ENCODE measurements at regions not wholly inside any gene's neighbourhood (a gene's known extent, or its start where the extent isn't known, plus 50 kb on each side); places are given as distances from the start of the nearest gene placed in this dataset.

DNA sequence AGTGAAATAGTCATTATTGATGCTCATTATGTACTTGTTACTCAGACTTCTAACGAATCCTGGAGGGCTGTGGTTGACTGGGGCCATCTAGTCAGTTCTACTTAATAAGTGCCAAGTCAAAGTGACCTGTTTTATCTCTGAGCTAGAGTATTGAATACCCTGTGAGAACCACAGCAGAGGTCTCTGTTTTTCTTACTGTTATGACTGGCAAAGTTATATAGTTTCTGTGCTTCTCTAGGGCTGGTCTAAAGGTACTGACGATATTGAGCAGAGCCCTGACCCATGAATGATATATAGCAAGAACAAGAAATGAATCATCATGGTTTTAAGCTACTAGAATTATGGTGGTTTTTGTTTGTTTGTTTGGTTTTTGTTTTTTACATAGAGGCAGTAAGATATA lies 555.8 kb downstream of the PLA2G4A start:
- no peak overlapping the region for H3K4me3 ChIP-seq (ENCODE audit: low read depth, low read length)
- TF ChIP-seq, protein P1, sequence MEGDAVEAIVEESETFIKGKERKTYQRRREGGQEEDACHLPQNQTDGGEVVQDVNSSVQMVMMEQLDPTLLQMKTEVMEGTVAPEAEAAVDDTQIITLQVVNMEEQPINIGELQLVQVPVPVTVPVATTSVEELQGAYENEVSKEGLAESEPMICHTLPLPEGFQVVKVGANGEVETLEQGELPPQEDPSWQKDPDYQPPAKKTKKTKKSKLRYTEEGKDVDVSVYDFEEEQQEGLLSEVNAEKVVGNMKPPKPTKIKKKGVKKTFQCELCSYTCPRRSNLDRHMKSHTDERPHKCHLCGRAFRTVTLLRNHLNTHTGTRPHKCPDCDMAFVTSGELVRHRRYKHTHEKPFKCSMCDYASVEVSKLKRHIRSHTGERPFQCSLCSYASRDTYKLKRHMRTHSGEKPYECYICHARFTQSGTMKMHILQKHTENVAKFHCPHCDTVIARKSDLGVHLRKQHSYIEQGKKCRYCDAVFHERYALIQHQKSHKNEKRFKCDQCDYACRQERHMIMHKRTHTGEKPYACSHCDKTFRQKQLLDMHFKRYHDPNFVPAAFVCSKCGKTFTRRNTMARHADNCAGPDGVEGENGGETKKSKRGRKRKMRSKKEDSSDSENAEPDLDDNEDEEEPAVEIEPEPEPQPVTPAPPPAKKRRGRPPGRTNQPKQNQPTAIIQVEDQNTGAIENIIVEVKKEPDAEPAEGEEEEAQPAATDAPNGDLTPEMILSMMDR (IDR thresholded peaks at IDR 0.05; ENCODE audit: borderline replicate concordance, insufficient read depth, low read depth, low read length), result no peak

DNA sequence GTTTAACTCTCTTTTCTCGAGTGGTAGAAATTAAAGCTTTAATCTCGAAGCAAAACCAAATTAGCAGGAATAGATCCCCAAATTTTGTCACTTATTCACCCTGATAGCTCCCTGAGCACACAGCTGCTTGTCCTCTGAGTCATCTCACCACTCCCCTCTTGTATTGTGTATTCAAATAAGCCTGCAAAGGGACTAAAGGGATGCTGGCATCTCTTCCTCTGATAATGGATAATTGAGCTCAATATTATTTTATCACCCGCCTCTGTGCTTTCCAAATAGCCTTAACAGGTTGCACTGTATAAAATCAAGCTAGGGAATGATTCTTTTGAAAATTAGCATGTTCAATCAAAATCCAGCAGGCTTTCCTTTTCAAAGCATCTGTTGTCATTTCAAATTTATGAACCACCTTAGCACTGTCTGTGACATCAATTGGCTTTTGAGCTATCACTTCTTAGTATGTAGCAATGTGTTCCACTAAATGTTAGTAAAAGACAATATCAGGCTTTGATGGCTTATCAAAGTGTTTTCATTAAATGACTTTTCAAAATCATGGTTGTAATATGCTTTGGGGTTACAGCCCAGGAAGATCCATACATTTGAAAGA lies 561.6 kb downstream of the PLA2G4A start:
- TF ChIP-seq, protein P1 (IDR thresholded peaks at IDR 0.05; ENCODE audit: borderline replicate concordance, insufficient read depth, low read depth, low read length), result no peak
- no peak overlapping the region for H3K4me3 ChIP-seq (ENCODE audit: low read depth, low read length)

DNA sequence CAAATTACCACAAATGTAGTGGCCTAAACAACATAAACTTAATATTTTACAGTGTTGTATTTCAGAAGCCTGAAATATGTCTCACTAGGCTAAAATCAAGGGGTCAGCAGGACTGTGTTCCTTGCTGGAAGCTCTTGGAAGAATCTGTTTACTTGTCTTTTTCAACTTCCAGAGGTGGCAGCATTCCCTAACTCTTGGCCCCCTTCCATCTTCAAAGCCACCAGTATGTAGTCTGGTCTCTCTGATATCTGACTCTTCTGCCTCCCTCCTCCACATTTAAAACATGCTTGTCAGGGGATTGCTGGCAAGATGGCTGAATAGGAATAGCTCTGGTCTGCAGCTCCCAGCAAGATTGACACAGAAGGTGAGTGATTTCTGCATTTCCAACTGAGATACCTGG lies 567.5 kb downstream of the PLA2G4A start:
- TF ChIP-seq, protein P1 (IDR thresholded peaks at IDR 0.05; ENCODE audit: borderline replicate concordance, insufficient read depth, low read depth, low read length), result no peak
- H3K4me3 ChIP-seq (ENCODE audit: low read depth, low read length), result no peak overlapping the region

DNA sequence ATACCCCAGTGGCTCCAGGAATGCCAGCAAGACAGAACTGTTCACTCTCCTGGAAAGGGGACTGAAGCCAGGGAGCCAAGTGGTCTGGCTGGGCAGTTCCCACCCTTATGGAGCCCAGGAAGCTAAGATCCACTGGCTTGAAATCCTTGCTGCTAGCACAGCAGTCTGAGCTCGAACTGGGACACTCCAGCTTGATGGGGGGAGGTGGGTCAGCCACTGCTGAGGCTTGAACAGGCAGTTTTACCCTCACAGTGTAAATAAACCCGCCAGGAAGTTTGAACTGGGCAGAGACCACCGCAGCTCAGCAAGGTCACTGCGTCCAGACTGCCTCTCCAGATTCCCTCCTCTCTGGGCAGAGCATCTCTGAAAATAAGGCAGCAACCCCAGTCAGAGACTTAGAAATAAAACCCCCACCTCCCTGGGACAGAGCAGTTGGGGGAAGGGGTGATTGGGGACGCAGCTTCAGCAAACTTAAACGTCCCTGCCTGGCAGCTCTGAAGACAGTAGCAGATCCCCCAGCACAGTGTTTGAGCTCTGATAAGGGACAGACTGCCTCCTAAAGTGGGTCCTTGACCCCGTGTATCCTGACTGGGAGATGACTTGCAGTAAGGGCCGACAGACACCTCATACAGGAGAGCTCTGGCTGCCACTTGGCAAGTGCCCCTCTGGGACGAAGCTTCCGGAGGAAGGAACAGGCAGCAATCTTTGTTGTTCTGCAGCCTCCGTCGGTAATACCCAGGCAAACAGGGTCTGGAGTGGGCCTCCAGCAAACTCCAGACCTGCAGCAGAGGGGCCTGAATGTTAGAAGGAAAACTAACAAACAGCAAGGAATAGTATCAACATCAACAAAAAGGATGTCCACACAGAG lies 568.4 kb downstream of the PLA2G4A start:
- TF ChIP-seq, protein P1 (IDR thresholded peaks at IDR 0.05; ENCODE audit: borderline replicate concordance, insufficient read depth, low read depth, low read length), result no peak
- no peak overlapping the region for H3K4me3 ChIP-seq (ENCODE audit: low read depth, low read length)

DNA sequence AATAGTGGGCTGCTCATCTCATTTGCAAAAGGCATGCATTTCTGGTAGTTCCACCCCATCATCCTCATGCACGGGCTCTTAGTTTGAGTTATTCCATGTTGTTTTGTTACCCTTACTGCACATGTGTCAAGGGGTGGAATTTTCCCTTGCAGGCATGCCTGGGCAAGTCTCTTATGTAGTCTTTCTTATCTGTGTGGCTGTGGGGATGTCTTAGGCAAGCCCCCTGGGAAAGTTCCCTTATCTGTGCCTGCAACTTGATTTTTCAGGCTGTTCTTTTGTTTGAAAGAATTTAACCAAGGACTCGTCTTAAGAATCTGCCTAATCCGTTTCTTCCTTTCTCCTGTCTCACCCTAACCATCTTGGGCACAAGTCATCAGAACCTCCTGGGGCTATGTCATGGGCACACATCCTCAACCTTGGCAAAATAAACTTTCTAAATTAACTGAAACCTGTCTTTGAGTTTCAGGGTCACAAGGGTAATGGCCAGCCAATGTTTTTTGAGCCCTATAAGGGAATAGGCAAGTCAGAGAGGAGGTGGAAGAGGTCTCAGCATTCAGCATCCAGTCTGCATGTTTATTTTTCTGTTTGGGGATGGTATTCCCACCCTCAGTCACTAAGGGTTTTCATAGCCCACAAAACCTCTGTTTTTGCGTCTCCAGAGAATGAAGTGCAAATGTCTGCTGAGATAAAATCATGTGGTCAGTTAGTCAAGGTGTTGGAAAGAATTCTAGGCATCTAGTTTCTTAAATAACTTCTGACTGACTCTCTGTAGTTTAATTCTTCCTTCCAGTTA lies 579.7 kb downstream of the PLA2G4A start:
- no peak overlapping the region for H3K4me3 ChIP-seq (ENCODE audit: low read depth, low read length)
- TF ChIP-seq, protein P1 (IDR thresholded peaks at IDR 0.05; ENCODE audit: borderline replicate concordance, insufficient read depth, low read depth, low read length), result no peak

DNA sequence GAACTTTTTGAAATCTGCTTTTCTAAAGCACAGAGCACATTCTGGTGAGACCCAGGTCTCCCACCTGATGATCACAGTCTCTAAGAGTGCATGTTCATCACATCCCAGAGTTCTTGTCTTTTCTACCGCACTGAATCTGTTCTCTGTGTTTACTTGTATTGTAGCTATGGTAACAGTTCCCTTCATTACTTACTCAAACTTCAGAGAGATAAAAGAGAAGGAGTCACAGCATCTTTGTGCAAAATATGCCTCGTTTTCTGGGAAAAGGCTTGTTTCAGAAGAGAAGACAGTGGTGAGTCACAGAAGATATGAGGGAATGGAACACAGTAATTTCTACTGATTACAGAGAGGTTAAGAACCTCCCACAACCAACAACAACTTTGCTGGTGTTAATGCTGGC lies 580.6 kb downstream of the PLA2G4A start:
- TF ChIP-seq, protein P1 (IDR thresholded peaks at IDR 0.05; ENCODE audit: borderline replicate concordance, insufficient read depth, low read depth, low read length), result no peak

More for the DNA sequence above, 580.6 kb downstream of the PLA2G4A start:
- no peak overlapping the region for H3K4me3 ChIP-seq (ENCODE audit: low read depth, low read length)

All from GM12875 (cell line).